IMR-90 (cell line): ENCODE measurements at regions not wholly inside any gene's neighbourhood (a gene's known extent, or its start where the extent isn't known, plus 50 kb on each side); places are given as distances from the start of the nearest gene placed in this dataset.

ENCODE experiments used
- ATAC-seq: fragments of 200-7000 bp; cut with Tn5 transposase; 2 replicates; pipeline ENCODE4 v1.9.1; 2020; ENCODE audit warnings: low read depth, mild to moderate bottlenecking, moderate library complexity
- BruUV-seq: library from RNA; stranded (reverse); fragments of 400-500 nt; replicated peaks from 2 replicates; lab custom pipeline; 2021; lab: Mats Ljungman, UMichigan
- CTCF ChIA-PET: fragments of 300-600 bp; formaldehyde crosslinking; extraction: SDS; loops from one replicate; lab custom pipeline; 2021; ENCODE audit warnings: antibody characterized with exemption; lab: Yijun Ruan, JAX
- POLR2A ChIA-PET: fragments of 300-600 bp; sonication (Branson Sonifier 250); formaldehyde crosslinking; loops from one replicate; lab custom pipeline; 2022; ENCODE audit warnings: antibody characterized with exemption; ENCODE audit not compliant: unreplicated experiment; lab: Charles Lee
- DNase-seq: peaks from one replicate; pipeline ENCODE4 v3.0.0; 2013
- H2AFZ ChIP-seq: replicated peaks from 2 replicates; pipeline ENCODE3; 2013; ENCODE audit warnings: low read length, mild to moderate bottlenecking; ENCODE audit not compliant: poor library complexity
- H2AK5ac ChIP-seq: 2 replicates; pipeline ENCODE4 v1.6.1; 2013; ENCODE audit warnings: low read depth, low read length, inconsistent platforms
- H2AK9ac ChIP-seq: replicated peaks from 2 replicates; pipeline ENCODE3; 2013; ENCODE audit warnings: mild to moderate bottlenecking, low read depth, low read length, moderate library complexity; ENCODE audit not compliant: poor library complexity
- H2BK120ac ChIP-seq: 2 replicates; pipeline ENCODE4 v1.6.1; 2013; ENCODE audit warnings: low read depth, low read length, inconsistent platforms
- H2BK15ac ChIP-seq: 3 replicates; pipeline ENCODE4 v1.6.1; 2013; ENCODE audit warnings: low read depth, low read length, inconsistent platforms
- H2BK20ac ChIP-seq: 2 replicates; pipeline ENCODE4 v1.6.1; 2013; ENCODE audit warnings: low read depth, mild to moderate bottlenecking, inconsistent platforms, low read length, moderate library complexity
- H2BK5ac ChIP-seq: 2 replicates; pipeline ENCODE4 v1.6.1; 2013; ENCODE audit warnings: mild to moderate bottlenecking, low read depth, low read length, inconsistent platforms; ENCODE audit not compliant: poor library complexity, severe bottlenecking
- H3K14ac ChIP-seq: replicated peaks from 2 replicates; pipeline ENCODE4 v1.6.1; 2013; ENCODE audit warnings: low read depth, low read length, inconsistent platforms
- H3K18ac ChIP-seq: 2 replicates; pipeline ENCODE4 v1.6.1; 2013; ENCODE audit warnings: low read depth, low read length, control low read depth
- H3K23ac ChIP-seq: 2 replicates; pipeline ENCODE4 v1.6.1; 2013; ENCODE audit warnings: low read depth, low read length, inconsistent platforms
- H3K27ac ChIP-seq: 2 replicates; pipeline ENCODE4 v1.5.1; 2013; ENCODE audit warnings: mild to moderate bottlenecking, control low read depth, low read length; ENCODE audit not compliant: insufficient read depth
- H3K27me3 ChIP-seq: 2 replicates; pipeline ENCODE4 v1.6.1; 2013; ENCODE audit warnings: low read length; ENCODE audit not compliant: control insufficient read depth, insufficient read depth
- H3K36me3 ChIP-seq: 2 replicates; pipeline ENCODE4 v1.6.1; 2013; ENCODE audit warnings: low read length, mixed read lengths; ENCODE audit not compliant: control insufficient read depth, insufficient read depth
- H3K4ac ChIP-seq: 2 replicates; pipeline ENCODE4 v1.6.1; 2013; ENCODE audit warnings: low read depth, low read length, inconsistent platforms
- H3K4me1 ChIP-seq: 2 replicates; pipeline ENCODE4 v1.6.1; 2013; ENCODE audit warnings: low read length, mixed read lengths; ENCODE audit not compliant: control insufficient read depth, insufficient read depth
- H3K4me2 ChIP-seq: 2 replicates; pipeline ENCODE4 v1.6.1; 2013; ENCODE audit warnings: low read depth, mild to moderate bottlenecking, control low read depth, low read length, moderate library complexity
- H3K4me3 ChIP-seq: 2 replicates; pipeline ENCODE4 v1.5.1; 2013; ENCODE audit warnings: low read depth, mild to moderate bottlenecking, control low read depth, low read length, moderate library complexity; ENCODE audit not compliant: insufficient read depth
- H3K56ac ChIP-seq: 2 replicates; pipeline ENCODE4 v1.6.1; 2013; ENCODE audit warnings: low read length, inconsistent platforms; ENCODE audit not compliant: insufficient read depth; ENCODE audit errors: extremely low read depth
- H3K79me1 ChIP-seq, 2 experiments: 2 replicates each; pipeline ENCODE4 v1.6.1; 2013; ENCODE audit warnings: low read length in 2 of 2, inconsistent platforms in 1 of 2, low read depth in 1 of 2
- H3K9ac ChIP-seq: 2 replicates; pipeline ENCODE4 v1.6.1; 2013; ENCODE audit warnings: low read depth, low read length, control low read depth
- H3K9me1 ChIP-seq: 2 replicates; pipeline ENCODE4 v1.6.1; 2013; ENCODE audit warnings: low read length, inconsistent platforms; ENCODE audit not compliant: insufficient read depth
- H3K9me3 ChIP-seq: 2 replicates; pipeline ENCODE4 v1.6.1; 2013; ENCODE audit warnings: low read length; ENCODE audit not compliant: control insufficient read depth, insufficient read depth
- H4K20me1 ChIP-seq: 2 replicates; pipeline ENCODE4 v1.6.1; 2013; ENCODE audit warnings: low read length, inconsistent platforms; ENCODE audit not compliant: insufficient read depth
- H4K5ac ChIP-seq: 2 replicates; pipeline ENCODE4 v1.6.1; 2013; ENCODE audit warnings: mild to moderate bottlenecking, low read depth, low read length, control low read depth
- H4K8ac ChIP-seq, 2 experiments: 2 replicates each; pipeline ENCODE4 v1.6.1; 2013; ENCODE audit warnings: low read depth in 2 of 2, low read length in 2 of 2, control low read depth in 1 of 2, inconsistent platforms in 1 of 2
- H4K91ac ChIP-seq: 2 replicates; pipeline ENCODE4 v1.6.1; 2013; ENCODE audit warnings: low read depth, low read length, inconsistent platforms; ENCODE audit not compliant: insufficient read depth
- BHLHE40 ChIP-seq: fragments of 150-350 bp; IDR thresholded peaks from 2 replicates; pipeline ENCODE4 v1.6.1; 2016; ENCODE audit warnings: mild to moderate bottlenecking, low read depth, low read length
- CEBPB ChIP-seq: IDR thresholded peaks from 2 replicates; pipeline ENCODE4 v1.6.1; 2012; ENCODE audit warnings: low read depth, low read length, improper control_type of control experiment
- CHD1 ChIP-seq: IDR thresholded peaks from 2 replicates; pipeline ENCODE4 v1.6.1; 2012; ENCODE audit warnings: low read depth, low read length, improper control_type of control experiment
- FOS ChIP-seq: fragments of 150-350 bp; IDR thresholded peaks from 2 replicates; pipeline ENCODE4 v1.6.1; 2016; ENCODE audit warnings: low read depth, low read length
- MXI1 ChIP-seq: IDR thresholded peaks from 2 replicates; pipeline ENCODE4 v1.6.1; 2012; ENCODE audit warnings: low read depth, mild to moderate bottlenecking, low read length, moderate library complexity, borderline replicate concordance
- POLR2A ChIP-seq: IDR thresholded peaks from 2 replicates; pipeline ENCODE4 v1.6.1; 2012; ENCODE audit warnings: mild to moderate bottlenecking, low read depth, low read length
- USF2 ChIP-seq: fragments of 150-350 bp; IDR thresholded peaks from 2 replicates; pipeline ENCODE4 v1.6.1; 2017; ENCODE audit warnings: mild to moderate bottlenecking, antibody characterized with exemption, low read length, low read depth
- WGBS, 2 experiments: methylation state at CpG; one replicate each; pipeline versions ENCODE4 v1.1.5 to v1.1.7; 2013; ENCODE audit warnings: missing lambda C conversion rate in 2 of 2; ENCODE audit not compliant: insufficient read length in 1 of 2; ENCODE audit errors: extremely low coverage in 2 of 2; 5-methylcytosine and 5-hydroxymethylcytosine counted together
- dilution Hi-C: fragments of 300-500 bp; cut with HindIII; formaldehyde crosslinking; loops from one replicate; pipeline ENCODE4 v1.14.3; 2018; ENCODE audit warnings: low sequenced_read_pairs; ENCODE audit not compliant: unreplicated experiment
- in situ Hi-C: fragments of 300-500 bp; cut with MboI; formaldehyde crosslinking; loops from 3 replicates; pipeline ENCODE4 v1.14.3; 2019; ENCODE audit warnings: low sequenced_read_pairs, inconsistent platforms, mixed read lengths
- intact Hi-C: fragments of 100-400 bp; cut with micrococcal nuclease; formaldehyde crosslinking; loops from 2 replicates; pipeline ENCODE4 v1.10.0; 2022
- TF ChIP-seq, protein P1 (sequence below): fragments of 150-350 bp; IDR thresholded peaks from 2 replicates; pipeline ENCODE4 v1.6.1; 2016; ENCODE audit warnings: low read depth, mild to moderate bottlenecking, low read length, moderate library complexity, borderline replicate concordance

DNA sequence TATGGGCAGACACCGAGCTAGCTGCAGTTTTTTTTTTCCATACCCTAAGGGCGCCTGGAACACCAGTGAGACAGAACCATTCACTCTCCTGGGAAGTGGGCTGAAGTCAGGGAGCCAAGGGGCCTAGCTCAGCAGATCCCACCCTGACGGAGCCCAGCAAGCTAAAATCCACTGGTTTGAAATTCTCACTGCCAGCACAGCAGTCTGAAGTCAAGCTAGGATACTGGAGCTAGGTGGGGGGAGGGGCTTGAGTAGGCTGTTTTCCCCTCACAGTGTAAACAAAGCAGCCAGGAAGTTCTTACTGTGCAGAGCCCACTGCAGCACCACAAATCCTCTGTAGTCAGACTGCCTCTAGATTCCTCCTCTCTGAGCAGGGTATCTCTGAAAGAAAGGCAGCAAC lies 151.7 kb upstream of the HCN1 start:
- ChIA-PET CTCF (no interaction called here), POLR2A (no interaction called here)
- Histone ChIP-seq H3K4me2 (no peak overlapping the region), H3K27ac (no peak overlapping the region), H3K18ac (no peak overlapping the region), H2BK5ac (no peak overlapping the region), H3K9me1 (no peaks in the 10 kb centered on the region), H4K8ac (no peak overlapping the region), H3K27me3 (no peaks in the 10 kb centered on the region), H2BK15ac (no peak overlapping the region), H3K14ac (no peak overlapping the region), H3K56ac (no peak overlapping the region), H3K4me3 (no peak overlapping the region), H2BK120ac (no peak overlapping the region), H3K9ac (no peak overlapping the region), H4K91ac (no peak overlapping the region), H2AK5ac (no peak overlapping the region), H4K20me1 (no peaks in the 10 kb centered on the region), H2BK20ac (no peak overlapping the region), H3K4ac (no peak overlapping the region), H3K36me3 (no peaks in the 10 kb centered on the region), H3K23ac (no peak overlapping the region), H4K5ac (no peak overlapping the region), H3K9me3 (peaks cover 5% of the 10 kb centered on the region; the same call in 1 of the 2 replicates), H3K79me1 (no peaks in the 10 kb centered on the region), H3K4me1 (no peaks in the 10 kb centered on the region), H2AFZ (no peak overlapping the region), H2AK9ac (no peak overlapping the region)
- in situ Hi-C loops: no loop called here
- DNase-seq: no peak
- BruUV-seq: no TSS peak
- no peak for ATAC-seq
- intact Hi-C loops: no loop called here
- WGBS, 2 experiments: no CpG with 5 or more reads among the region's 3 CpGs
- TF ChIP-seq CHD1 (no peak), BHLHE40 (no peak), CEBPB (no peak), FOS (no peak), USF2 (no peak), POLR2A (no peak), MXI1 (no peak)
- TF ChIP-seq, protein P1, sequence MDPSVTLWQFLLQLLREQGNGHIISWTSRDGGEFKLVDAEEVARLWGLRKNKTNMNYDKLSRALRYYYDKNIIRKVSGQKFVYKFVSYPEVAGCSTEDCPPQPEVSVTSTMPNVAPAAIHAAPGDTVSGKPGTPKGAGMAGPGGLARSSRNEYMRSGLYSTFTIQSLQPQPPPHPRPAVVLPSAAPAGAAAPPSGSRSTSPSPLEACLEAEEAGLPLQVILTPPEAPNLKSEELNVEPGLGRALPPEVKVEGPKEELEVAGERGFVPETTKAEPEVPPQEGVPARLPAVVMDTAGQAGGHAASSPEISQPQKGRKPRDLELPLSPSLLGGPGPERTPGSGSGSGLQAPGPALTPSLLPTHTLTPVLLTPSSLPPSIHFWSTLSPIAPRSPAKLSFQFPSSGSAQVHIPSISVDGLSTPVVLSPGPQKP: no peak
- dilution Hi-C loops: no loop called here
